Fibroblast of pulmonary artery (primary cell): ENCODE measurements at regions not wholly inside any gene's neighbourhood (a gene's known extent, or its start where the extent isn't known, plus 50 kb on each side); places are given as distances from the start of the nearest gene placed in this dataset.

Source experiments
- DNase-seq: peaks from one replicate; pipeline ENCODE4 v3.0.0-alpha.2; 2010; ENCODE audit warnings: low read depth
- H3K4me3 ChIP-seq: replicated peaks from 2 replicates; pipeline ENCODE4 v1.5.1; 2011; ENCODE audit warnings: low read depth, mild to moderate bottlenecking, control low read depth, low read length, moderate library complexity
- TF ChIP-seq, protein P1 (sequence below): IDR thresholded peaks from 2 replicates; pipeline ENCODE4 v1.5.1; 2011; ENCODE audit warnings: mild to moderate bottlenecking, control low read depth, low read length, inconsistent platforms; ENCODE audit errors: missing control alignments

- DNase-seq, result no peak
- no peak overlapping the region for H3K4me3 ChIP-seq
- TF ChIP-seq, protein P1, sequence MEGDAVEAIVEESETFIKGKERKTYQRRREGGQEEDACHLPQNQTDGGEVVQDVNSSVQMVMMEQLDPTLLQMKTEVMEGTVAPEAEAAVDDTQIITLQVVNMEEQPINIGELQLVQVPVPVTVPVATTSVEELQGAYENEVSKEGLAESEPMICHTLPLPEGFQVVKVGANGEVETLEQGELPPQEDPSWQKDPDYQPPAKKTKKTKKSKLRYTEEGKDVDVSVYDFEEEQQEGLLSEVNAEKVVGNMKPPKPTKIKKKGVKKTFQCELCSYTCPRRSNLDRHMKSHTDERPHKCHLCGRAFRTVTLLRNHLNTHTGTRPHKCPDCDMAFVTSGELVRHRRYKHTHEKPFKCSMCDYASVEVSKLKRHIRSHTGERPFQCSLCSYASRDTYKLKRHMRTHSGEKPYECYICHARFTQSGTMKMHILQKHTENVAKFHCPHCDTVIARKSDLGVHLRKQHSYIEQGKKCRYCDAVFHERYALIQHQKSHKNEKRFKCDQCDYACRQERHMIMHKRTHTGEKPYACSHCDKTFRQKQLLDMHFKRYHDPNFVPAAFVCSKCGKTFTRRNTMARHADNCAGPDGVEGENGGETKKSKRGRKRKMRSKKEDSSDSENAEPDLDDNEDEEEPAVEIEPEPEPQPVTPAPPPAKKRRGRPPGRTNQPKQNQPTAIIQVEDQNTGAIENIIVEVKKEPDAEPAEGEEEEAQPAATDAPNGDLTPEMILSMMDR, result no peak
Observed at GRCh38 chr20:57803508-57804005, 93.7 kb upstream of the PMEPA1 start.

DNA sequence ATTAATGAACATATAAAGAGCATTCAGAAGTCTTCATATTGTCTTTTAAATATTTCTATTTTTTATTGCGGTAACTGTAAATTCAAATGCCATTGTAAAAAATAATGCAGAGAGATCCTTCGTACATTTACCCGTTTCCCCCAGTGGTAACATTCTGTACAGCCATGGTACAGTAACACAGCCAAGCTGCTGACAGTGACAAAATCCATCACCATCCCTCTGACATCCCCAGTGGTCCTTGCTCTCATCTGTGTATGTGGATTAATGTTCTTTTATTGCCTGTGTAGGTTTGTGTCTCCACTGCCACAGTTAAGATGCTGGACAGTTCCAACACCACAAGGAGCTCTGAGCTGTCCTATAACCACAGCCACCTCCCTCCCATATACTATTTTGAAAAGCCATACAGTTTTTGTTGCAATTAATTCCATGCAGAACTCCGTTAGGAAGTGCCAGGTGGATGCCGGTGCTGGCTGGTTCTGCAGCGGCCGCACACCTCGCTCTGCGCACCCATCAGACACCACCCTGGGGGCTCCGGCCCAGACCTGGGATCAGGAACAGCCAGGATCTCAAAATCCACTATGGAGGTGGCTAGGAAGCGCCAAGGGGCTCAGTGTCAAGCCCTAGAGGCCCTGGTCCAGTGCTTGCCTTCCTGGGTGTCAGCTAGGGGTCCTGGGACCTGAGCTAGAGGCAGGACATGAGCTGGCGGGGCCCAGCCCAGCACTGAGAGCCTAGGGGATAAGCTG is 93.1 kb upstream of the PMEPA1 start:
- no peak overlapping the region for H3K4me3 ChIP-seq
- DNase-seq, result no peak
- TF ChIP-seq, protein P1, result no peak

GRCh38 chr20:57801581-57801980 is 91.8 kb upstream of the PMEPA1 start:
- H3K4me3 ChIP-seq, result no peak overlapping the region
- DNase-seq, result no peak
- TF ChIP-seq, protein P1, result no peak

- TF ChIP-seq, protein P1, result no peak
- DNase-seq, result no peak
- no peak overlapping the region for H3K4me3 ChIP-seq
Observed at GRCh38 chr20:57800791-57801430, 91.1 kb upstream of the PMEPA1 start.

GRCh38 chr20:57797401-57797800 is 87.6 kb upstream of the PMEPA1 start:
- DNase-seq, result no peak
- TF ChIP-seq, protein P1, result no peak
- no peak overlapping the region for H3K4me3 ChIP-seq

DNA sequence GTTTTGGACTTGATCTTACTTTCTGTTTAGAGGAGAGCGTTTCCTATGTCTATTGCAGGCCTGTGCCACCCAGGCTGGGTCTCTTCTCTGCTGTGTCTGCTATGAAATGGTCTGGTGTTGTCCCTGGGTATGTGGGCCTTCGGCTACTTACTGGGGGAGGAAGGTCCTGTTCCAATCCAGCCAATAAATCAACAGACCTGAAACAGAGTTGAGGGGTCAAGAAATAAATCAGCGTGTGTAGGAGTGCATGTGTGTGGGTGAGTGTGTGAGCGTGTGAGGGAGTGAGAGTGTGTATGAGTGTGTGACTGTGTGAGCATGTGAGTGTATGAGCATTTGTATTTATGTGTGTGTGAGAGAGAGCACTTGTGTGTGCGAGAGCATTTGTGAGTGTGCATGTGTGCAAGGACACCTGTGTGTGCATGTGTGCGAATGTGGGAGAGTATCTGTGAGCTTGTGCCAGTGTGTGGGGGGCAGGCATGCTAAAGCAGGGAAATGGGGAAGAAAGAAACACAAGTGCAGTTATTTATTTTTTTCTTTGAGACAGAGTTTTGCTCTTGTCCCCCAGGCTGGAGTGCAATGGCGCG is 86.3 kb upstream of the PMEPA1 start:
- no peak for DNase-seq
- TF ChIP-seq, protein P1, result no peak
- no peak overlapping the region for H3K4me3 ChIP-seq

DNA sequence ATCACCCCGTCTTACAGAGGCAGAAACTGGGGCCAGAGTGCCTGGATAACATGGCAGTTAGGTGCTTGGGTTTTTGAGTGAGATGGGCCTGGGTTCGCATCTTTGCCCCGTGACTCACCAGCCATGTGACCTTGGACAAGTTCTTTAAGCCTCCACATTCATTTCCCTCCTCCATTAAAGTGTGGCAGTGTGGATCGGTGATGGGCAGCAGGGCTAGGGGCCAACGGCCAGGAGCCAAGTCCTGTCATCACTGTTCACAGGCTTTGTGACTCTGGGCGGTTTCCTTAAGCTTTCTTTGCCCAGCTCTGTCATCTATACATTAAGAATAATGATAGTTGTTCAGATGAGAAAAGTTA is 85.5 kb upstream of the PMEPA1 start:
- DNase-seq, result peak; percentile 3
- no peak overlapping the region for H3K4me3 ChIP-seq
- TF ChIP-seq, protein P1, result no peak
